HepG2 (cell line): ENCODE measurements at regions not wholly inside any gene's neighbourhood (a gene's known extent, or its start where the extent isn't known, plus 50 kb on each side); places are given as distances from the start of the nearest gene placed in this dataset.

Experiments used
- ARID2 ChIP-seq: sonication (generic); formaldehyde crosslinking; IDR thresholded peaks from 2 replicates; pipeline ENCODE4 v1.8.1; 2022; ENCODE audit warnings: mild to moderate bottlenecking, missing genetic modification reagents, borderline replicate concordance
- NFIC ChIP-seq: IDR thresholded peaks from 2 replicates; pipeline ENCODE4 v1.6.1; 2012; ENCODE audit warnings: mild to moderate bottlenecking, low read length, inconsistent platforms
- ZNF550 ChIP-seq: sonication (generic); formaldehyde crosslinking; IDR thresholded peaks from 2 replicates; pipeline ENCODE4 v1.4.0; 2020; ENCODE audit warnings: mild to moderate bottlenecking, missing genetic modification reagents, borderline replicate concordance
- ZNF644 ChIP-seq: IDR thresholded peaks from 2 replicates; pipeline ENCODE4 v1.6.1; 2016; ENCODE audit warnings: low read depth
- ZNF660 ChIP-seq: sonication (generic); formaldehyde crosslinking; IDR thresholded peaks from 2 replicates; pipeline ENCODE4 v1.5.1; 2020; ENCODE audit warnings: mild to moderate bottlenecking, low read depth, missing genetic modification reagents, borderline replicate concordance
- TF ChIP-seq, protein P1 (sequence below): sonication (generic); formaldehyde crosslinking; IDR thresholded peaks from 2 replicates; pipeline ENCODE4 v1.4.0; 2020; ENCODE audit warnings: missing genetic modification reagents, borderline replicate concordance
- TF ChIP-seq, protein P2 (sequence below): sonication (generic); formaldehyde crosslinking; IDR thresholded peaks from 2 replicates; pipeline ENCODE4 v1.4.0; 2020; ENCODE audit warnings: missing genetic modification reagents
- TF ChIP-seq, protein P3 (sequence below): sonication (generic); formaldehyde crosslinking; IDR thresholded peaks from 2 replicates; pipeline ENCODE4 v1.4.0; 2020; ENCODE audit warnings: mild to moderate bottlenecking, low read depth, missing genetic modification reagents
- TF ChIP-seq, protein P4 (sequence below): sonication (generic); formaldehyde crosslinking; IDR thresholded peaks from 2 replicates; pipeline ENCODE4 v1.4.0; 2020; ENCODE audit warnings: missing genetic modification reagents
- TF ChIP-seq, protein P5 (sequence below): sonication (generic); formaldehyde crosslinking; IDR thresholded peaks from 2 replicates; pipeline ENCODE4 v1.5.1; 2020; ENCODE audit warnings: mild to moderate bottlenecking, missing genetic modification reagents, borderline replicate concordance
- TF ChIP-seq, protein P6 (sequence below): sonication (generic); formaldehyde crosslinking; IDR thresholded peaks from 2 replicates; pipeline ENCODE4 v1.4.0; 2020; ENCODE audit warnings: missing genetic modification reagents, borderline replicate concordance

DNA sequence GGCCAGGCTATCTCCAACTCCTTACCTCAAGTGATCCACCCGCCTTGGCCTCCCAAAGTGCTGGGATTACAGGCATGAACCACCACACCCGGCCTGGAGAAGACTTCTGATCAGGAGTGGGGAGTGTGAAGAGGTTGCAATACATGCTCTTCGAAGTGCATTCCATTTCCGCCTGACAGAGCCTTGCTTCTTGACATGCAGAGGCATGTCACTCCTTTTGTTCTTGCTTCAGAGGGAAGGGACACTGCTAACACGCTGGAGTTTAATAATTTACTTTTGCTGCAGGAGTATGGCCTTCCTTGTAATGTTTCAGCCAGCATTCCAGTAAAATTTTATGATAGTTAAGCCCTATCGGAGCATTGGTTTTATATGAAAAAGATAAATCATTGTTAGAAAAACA is 74.9 kb downstream of the SLC25A47 start (continued):
- TF ChIP-seq ARID2 (CRISPR knock-in tag) (no peak), NFIC (no peak), ZNF550 (CRISPR knock-in tag) (no peak), ZNF660 (no peak), ZNF644 (CRISPR knock-in tag) (0 out of 2 replicates have a peak, but pooled peaks have one; percentile 31)
- TF ChIP-seq, protein P1, sequence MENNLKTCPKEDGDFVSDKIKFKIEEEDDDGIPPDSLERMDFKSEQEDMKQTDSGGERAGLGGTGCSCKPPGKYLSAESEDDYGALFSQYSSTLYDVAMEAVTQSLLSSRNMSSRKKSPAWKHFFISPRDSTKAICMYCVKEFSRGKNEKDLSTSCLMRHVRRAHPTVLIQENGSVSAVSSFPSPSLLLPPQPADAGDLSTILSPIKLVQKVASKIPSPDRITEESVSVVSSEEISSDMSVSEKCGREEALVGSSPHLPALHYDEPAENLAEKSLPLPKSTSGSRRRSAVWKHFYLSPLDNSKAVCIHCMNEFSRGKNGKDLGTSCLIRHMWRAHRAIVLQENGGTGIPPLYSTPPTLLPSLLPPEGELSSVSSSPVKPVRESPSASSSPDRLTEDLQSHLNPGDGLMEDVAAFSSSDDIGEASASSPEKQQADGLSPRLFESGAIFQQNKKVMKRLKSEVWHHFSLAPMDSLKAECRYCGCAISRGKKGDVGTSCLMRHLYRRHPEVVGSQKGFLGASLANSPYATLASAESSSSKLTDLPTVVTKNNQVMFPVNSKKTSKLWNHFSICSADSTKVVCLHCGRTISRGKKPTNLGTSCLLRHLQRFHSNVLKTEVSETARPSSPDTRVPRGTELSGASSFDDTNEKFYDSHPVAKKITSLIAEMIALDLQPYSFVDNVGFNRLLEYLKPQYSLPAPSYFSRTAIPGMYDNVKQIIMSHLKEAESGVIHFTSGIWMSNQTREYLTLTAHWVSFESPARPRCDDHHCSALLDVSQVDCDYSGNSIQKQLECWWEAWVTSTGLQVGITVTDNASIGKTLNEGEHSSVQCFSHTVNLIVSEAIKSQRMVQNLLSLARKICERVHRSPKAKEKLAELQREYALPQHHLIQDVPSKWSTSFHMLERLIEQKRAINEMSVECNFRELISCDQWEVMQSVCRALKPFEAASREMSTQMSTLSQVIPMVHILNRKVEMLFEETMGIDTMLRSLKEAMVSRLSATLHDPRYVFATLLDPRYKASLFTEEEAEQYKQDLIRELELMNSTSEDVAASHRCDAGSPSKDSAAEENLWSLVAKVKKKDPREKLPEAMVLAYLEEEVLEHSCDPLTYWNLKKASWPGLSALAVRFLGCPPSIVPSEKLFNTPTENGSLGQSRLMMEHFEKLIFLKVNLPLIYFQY (CRISPR knock-in tag): no peak
- TF ChIP-seq, protein P2, sequence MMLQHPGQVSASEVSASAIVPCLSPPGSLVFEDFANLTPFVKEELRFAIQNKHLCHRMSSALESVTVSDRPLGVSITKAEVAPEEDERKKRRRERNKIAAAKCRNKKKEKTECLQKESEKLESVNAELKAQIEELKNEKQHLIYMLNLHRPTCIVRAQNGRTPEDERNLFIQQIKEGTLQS (CRISPR knock-in tag): no peak
- TF ChIP-seq, protein P3, sequence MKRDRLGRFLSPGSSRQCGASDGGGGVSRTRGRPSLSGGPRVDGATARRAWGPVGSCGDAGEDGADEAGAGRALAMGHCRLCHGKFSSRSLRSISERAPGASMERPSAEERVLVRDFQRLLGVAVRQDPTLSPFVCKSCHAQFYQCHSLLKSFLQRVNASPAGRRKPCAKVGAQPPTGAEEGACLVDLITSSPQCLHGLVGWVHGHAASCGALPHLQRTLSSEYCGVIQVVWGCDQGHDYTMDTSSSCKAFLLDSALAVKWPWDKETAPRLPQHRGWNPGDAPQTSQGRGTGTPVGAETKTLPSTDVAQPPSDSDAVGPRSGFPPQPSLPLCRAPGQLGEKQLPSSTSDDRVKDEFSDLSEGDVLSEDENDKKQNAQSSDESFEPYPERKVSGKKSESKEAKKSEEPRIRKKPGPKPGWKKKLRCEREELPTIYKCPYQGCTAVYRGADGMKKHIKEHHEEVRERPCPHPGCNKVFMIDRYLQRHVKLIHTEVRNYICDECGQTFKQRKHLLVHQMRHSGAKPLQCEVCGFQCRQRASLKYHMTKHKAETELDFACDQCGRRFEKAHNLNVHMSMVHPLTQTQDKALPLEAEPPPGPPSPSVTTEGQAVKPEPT (CRISPR knock-in tag): no peak
- TF ChIP-seq, protein P4, sequence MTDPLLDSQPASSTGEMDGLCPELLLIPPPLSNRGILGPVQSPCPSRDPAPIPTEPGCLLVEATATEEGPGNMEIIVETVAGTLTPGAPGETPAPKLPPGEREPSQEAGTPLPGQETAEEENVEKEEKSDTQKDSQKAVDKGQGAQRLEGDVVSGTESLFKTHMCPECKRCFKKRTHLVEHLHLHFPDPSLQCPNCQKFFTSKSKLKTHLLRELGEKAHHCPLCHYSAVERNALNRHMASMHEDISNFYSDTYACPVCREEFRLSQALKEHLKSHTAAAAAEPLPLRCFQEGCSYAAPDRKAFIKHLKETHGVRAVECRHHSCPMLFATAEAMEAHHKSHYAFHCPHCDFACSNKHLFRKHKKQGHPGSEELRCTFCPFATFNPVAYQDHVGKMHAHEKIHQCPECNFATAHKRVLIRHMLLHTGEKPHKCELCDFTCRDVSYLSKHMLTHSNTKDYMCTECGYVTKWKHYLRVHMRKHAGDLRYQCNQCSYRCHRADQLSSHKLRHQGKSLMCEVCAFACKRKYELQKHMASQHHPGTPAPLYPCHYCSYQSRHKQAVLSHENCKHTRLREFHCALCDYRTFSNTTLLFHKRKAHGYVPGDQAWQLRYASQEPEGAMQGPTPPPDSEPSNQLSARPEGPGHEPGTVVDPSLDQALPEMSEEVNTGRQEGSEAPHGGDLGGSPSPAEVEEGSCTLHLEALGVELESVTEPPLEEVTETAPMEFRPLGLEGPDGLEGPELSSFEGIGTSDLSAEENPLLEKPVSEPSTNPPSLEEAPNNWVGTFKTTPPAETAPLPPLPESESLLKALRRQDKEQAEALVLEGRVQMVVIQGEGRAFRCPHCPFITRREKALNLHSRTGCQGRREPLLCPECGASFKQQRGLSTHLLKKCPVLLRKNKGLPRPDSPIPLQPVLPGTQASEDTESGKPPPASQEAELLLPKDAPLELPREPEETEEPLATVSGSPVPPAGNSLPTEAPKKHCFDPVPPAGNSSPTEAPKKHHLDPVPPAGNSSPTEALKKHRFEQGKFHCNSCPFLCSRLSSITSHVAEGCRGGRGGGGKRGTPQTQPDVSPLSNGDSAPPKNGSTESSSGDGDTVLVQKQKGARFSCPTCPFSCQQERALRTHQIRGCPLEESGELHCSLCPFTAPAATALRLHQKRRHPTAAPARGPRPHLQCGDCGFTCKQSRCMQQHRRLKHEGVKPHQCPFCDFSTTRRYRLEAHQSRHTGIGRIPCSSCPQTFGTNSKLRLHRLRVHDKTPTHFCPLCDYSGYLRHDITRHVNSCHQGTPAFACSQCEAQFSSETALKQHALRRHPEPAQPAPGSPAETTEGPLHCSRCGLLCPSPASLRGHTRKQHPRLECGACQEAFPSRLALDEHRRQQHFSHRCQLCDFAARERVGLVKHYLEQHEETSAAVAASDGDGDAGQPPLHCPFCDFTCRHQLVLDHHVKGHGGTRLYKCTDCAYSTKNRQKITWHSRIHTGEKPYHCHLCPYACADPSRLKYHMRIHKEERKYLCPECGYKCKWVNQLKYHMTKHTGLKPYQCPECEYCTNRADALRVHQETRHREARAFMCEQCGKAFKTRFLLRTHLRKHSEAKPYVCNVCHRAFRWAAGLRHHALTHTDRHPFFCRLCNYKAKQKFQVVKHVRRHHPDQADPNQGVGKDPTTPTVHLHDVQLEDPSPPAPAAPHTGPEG (CRISPR knock-in tag): no peak
- TF ChIP-seq, protein P5, sequence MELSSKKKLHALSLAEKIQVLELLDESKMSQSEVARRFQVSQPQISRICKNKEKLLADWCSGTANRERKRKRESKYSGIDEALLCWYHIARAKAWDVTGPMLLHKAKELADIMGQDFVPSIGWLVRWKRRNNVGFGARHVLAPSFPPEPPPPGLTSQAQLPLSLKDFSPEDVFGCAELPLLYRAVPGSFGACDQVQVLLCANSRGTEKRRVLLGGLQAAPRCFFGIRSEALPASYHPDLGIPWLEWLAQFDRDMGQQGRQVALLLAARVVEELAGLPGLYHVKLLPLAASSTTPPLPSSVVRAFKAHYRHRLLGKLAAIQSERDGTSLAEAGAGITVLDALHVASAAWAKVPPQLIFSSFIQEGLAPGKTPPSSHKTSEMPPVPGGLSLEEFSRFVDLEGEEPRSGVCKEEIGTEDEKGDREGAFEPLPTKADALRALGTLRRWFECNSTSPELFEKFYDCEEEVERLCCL: no peak
- TF ChIP-seq, protein P6, sequence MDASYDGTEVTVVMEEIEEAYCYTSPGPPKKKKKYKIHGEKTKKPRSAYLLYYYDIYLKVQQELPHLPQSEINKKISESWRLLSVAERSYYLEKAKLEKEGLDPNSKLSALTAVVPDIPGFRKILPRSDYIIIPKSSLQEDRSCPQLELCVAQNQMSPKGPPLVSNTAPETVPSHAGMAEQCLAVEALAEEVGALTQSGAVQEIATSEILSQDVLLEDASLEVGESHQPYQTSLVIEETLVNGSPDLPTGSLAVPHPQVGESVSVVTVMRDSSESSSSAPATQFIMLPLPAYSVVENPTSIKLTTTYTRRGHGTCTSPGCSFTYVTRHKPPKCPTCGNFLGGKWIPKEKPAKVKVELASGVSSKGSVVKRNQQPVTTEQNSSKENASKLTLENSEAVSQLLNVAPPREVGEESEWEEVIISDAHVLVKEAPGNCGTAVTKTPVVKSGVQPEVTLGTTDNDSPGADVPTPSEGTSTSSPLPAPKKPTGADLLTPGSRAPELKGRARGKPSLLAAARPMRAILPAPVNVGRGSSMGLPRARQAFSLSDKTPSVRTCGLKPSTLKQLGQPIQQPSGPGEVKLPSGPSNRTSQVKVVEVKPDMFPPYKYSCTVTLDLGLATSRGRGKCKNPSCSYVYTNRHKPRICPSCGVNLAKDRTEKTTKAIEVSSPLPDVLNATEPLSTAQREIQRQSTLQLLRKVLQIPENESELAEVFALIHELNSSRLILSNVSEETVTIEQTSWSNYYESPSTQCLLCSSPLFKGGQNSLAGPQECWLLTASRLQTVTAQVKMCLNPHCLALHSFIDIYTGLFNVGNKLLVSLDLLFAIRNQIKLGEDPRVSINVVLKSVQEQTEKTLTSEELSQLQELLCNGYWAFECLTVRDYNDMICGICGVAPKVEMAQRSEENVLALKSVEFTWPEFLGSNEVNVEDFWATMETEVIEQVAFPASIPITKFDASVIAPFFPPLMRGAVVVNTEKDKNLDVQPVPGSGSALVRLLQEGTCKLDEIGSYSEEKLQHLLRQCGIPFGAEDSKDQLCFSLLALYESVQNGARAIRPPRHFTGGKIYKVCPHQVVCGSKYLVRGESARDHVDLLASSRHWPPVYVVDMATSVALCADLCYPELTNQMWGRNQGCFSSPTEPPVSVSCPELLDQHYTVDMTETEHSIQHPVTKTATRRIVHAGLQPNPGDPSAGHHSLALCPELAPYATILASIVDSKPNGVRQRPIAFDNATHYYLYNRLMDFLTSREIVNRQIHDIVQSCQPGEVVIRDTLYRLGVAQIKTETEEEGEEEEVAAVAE (CRISPR knock-in tag): no peak
